AG04450 (cell line): ENCODE measurements at regions not wholly inside any gene's neighbourhood (a gene's known extent, or its start where the extent isn't known, plus 50 kb on each side); places are given as distances from the start of the nearest gene placed in this dataset.

Experiments
- CTCF ChIA-PET: fragments of 300-600, 350-600 bp; formaldehyde crosslinking; extraction: SDS; loops from one replicate; lab custom pipeline; 2022; ENCODE audit warnings: antibody characterized with exemption, inconsistent platforms; lab: Charles Lee
- POLR2A ChIA-PET: fragments of 350-600 bp; formaldehyde crosslinking; extraction: SDS; loops from one replicate; lab custom pipeline; 2021; ENCODE audit warnings: antibody characterized with exemption, inconsistent platforms; lab: Yijun Ruan, JAX
- DNase-seq: peaks from one replicate; pipeline ENCODE4 v3.0.0-alpha.2; 2011; ENCODE audit warnings: low read depth, low spot score
- H3K27ac ChIP-seq: one replicate; pipeline ENCODE4 v1.5.1; 2012; ENCODE audit warnings: low read depth, low read length, control low read depth
- H3K27me3 ChIP-seq: one replicate; pipeline ENCODE4 v1.6.0; 2012; ENCODE audit warnings: low read length; ENCODE audit not compliant: control insufficient read depth, insufficient read depth
- H3K4me3 ChIP-seq: 2 replicates; pipeline ENCODE4 v1.5.1; 2011; ENCODE audit warnings: mild to moderate bottlenecking, low read depth, low read length, control low read depth
- H3K9me3 ChIP-seq: 2 replicates; pipeline ENCODE4 v1.5.1; 2012; ENCODE audit warnings: low read length; ENCODE audit not compliant: control insufficient read depth, insufficient read depth
- CTCF ChIP-seq: IDR thresholded peaks from 2 replicates; pipeline ENCODE4 v1.5.1; 2011; ENCODE audit warnings: low read depth, low read length, control low read depth, inconsistent platforms

- POLR2A ChIA-PET, result no interaction called here
- H3K27ac ChIP-seq, result no peak overlapping the region
- no peak for TF ChIP-seq CTCF
- CTCF ChIA-PET, result no interaction called here
- no peak overlapping the region for H3K4me3 ChIP-seq
- H3K27me3 ChIP-seq, result no peaks in the 10 kb centered on the region
- H3K9me3 ChIP-seq, result no peaks in the 10 kb centered on the region
- DNase-seq, result no peak
Observed at GRCh38 chr1:187396929-187397796, 568.4 kb downstream of the PLA2G4A start.

GRCh38 chr1:187408212-187409004 lies 579.7 kb downstream of the PLA2G4A start:
- no peak overlapping the region for H3K4me3 ChIP-seq
- no peak for TF ChIP-seq CTCF
- H3K27ac ChIP-seq, result no peak overlapping the region
- ChIA-PET POLR2A (no interaction called here), CTCF (no interaction called here)
- no peaks in the 10 kb centered on the region for H3K9me3 ChIP-seq
- no peaks in the 10 kb centered on the region for H3K27me3 ChIP-seq
- peak; percentile 8 for DNase-seq

GRCh38 chr1:187409341-187409740 lies 580.6 kb downstream of the PLA2G4A start:
- Histone ChIP-seq H3K27me3 (no peaks in the 10 kb centered on the region), H3K9me3 (no peaks in the 10 kb centered on the region), H3K27ac (no peak overlapping the region), H3K4me3 (no peak overlapping the region)
- no peak for TF ChIP-seq CTCF
- DNase-seq, result no peak
- ChIA-PET CTCF (no interaction called here), POLR2A (no interaction called here)

GRCh38 chr1:187411118-187411517 lies 582.4 kb downstream of the PLA2G4A start:
- DNase-seq, result no peak
- Histone ChIP-seq H3K27ac (no peak overlapping the region), H3K9me3 (no peaks in the 10 kb centered on the region), H3K27me3 (no peaks in the 10 kb centered on the region), H3K4me3 (no peak overlapping the region)
- CTCF ChIA-PET, result interaction anchor here (1.4 kb wide), 1 partner anchor 359 kb away, joined by 3 read pairs; no protein-coding TSS in a partner anchor
- POLR2A ChIA-PET, result no interaction called here
- TF ChIP-seq CTCF, result no peak
